Right lobe of liver (tissue), 4 donors: ENCODE measurements at regions not wholly inside any gene's neighbourhood (a gene's known extent, or its start where the extent isn't known, plus 50 kb on each side); places are given as distances from the start of the nearest gene placed in this dataset.

Experiments
- POLR2A ChIP-seq: fragments of 450-650 bp; IDR thresholded peaks from one replicate; pipeline ENCODE4 v1.6.1; 2017; ENCODE audit warnings: antibody characterized with exemption, mild to moderate bottlenecking
- TF ChIP-seq, protein P1 (sequence below), 4 donors: fragments of 200-600 bp in 3 of 4; fragments of 450-650 bp in 1 of 4; IDR thresholded peaks; one replicate each; pipeline versions ENCODE4 v1.5.1 to v1.8.0; 2016 to 2022; ENCODE audit warnings: antibody characterized with exemption in 4 of 4, mild to moderate bottlenecking in 2 of 4
- donor health status: DM: no; HTN: no; CAD: no.
- donor health status: DM: no; HTN: no; CAD: no.
- donor health status: DM: no; HTN: yes; CAD: no.

- TF ChIP-seq, protein P1, sequence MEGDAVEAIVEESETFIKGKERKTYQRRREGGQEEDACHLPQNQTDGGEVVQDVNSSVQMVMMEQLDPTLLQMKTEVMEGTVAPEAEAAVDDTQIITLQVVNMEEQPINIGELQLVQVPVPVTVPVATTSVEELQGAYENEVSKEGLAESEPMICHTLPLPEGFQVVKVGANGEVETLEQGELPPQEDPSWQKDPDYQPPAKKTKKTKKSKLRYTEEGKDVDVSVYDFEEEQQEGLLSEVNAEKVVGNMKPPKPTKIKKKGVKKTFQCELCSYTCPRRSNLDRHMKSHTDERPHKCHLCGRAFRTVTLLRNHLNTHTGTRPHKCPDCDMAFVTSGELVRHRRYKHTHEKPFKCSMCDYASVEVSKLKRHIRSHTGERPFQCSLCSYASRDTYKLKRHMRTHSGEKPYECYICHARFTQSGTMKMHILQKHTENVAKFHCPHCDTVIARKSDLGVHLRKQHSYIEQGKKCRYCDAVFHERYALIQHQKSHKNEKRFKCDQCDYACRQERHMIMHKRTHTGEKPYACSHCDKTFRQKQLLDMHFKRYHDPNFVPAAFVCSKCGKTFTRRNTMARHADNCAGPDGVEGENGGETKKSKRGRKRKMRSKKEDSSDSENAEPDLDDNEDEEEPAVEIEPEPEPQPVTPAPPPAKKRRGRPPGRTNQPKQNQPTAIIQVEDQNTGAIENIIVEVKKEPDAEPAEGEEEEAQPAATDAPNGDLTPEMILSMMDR (IDR thresholded peaks at IDR 0.05), result no peak
- no peak for TF ChIP-seq POLR2A
Observed at GRCh38 chr16:9332574-9333148, 241.2 kb downstream of the HAPSTR1 start.
